Fibroblast of skin of scalp (primary cell): ENCODE measurements at regions not wholly inside any gene's neighbourhood (a gene's known extent, or its start where the extent isn't known, plus 50 kb on each side); places are given as distances from the start of the nearest gene placed in this dataset.

ENCODE experiments used
- DNase-seq: peaks from one replicate; pipeline ENCODE4 v3.0.0-alpha.2; 2013

GRCh38 chr2:107584577-107584976 lies 242.1 kb upstream of the RGPD4 start:
- DNase-seq, result peak; percentile 43

- no peak for DNase-seq
These were observed 240.8 kb upstream of the RGPD4 start for GRCh38 chr2:107585851-107586250.

DNA sequence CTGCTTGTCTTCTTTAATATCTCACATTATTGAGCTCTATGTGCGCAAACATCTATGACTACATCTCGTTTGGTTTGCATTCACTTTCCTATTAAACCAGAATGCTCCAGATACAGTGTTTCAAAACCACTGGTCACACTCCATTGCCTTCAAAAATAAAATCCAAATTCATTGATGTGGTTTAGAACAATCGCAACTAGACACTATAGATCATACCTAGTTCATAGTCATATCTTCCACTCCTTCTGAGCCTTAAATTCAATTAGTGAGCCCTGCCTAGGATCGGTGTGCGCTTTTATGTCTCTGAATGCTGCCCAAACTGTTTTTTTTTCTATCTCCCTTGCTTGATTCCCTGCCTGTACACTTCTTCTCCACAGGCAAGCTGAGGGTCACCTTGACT lies 238.5 kb upstream of the RGPD4 start:
- no peak for DNase-seq

- peak; percentile 42 for DNase-seq
These were observed 237.6 kb upstream of the RGPD4 start for GRCh38 chr2:107589079-107589491.

DNA sequence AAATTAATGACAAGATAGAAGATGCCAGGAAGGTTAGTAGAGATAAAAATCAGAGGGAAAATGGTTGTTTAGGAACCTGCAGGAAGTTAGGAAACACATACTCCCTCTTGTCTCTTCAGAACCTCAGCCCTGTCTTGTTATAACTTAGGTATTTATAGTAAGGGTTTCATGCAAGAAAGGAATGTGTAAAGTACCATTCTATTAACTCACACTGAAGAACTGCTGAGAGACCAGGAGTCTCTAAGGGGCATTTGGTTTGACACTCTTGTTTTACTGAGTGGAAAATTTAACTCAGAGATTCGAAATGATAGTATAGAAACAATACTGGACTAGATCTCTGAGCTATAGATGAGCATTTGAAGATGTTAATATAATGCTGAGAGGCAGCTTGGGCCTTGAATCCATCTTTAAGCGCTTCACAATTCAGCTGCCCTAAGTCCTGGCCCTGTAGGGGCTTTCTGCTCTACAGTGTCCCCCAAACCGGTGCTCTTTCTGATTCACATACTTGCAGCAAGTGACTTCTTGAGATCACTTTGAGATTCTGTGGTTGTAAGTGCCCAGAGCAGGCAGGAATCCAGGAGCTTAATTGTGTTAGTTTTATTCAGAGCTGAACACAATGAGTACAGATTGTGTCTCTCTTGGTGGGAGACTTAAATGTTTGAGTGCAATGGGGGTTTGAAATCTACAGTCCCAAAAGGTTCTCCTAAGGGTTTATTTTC lies 235.0 kb upstream of the RGPD4 start:
- peak; percentile 76 for DNase-seq

GRCh38 chr2:107592280-107592624 lies 234.4 kb upstream of the RGPD4 start:
- peak; percentile 8 for DNase-seq

- no peak for DNase-seq
These were observed 231.4 kb upstream of the RGPD4 start for GRCh38 chr2:107595285-107595684.

DNA sequence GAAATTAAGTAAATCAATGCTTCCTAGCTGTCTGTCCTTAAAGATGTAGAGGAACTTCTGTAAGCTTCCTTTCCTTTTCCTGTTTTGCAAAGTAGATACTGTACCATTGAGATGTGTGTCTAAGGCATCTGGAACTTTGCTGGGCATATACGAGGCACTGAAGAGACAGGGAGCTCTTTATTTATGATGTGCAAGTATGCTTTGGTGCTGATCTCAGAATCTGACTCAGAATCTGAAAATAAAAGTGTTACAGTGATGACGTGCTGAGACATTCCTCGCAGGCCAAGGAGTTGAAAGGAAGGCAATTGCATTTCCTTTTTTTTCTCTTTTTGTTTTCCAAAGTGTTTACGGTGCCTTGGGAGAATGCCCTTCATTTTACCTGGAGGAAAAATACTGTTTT lies 230.9 kb upstream of the RGPD4 start:
- peak; percentile 66 for DNase-seq

DNA sequence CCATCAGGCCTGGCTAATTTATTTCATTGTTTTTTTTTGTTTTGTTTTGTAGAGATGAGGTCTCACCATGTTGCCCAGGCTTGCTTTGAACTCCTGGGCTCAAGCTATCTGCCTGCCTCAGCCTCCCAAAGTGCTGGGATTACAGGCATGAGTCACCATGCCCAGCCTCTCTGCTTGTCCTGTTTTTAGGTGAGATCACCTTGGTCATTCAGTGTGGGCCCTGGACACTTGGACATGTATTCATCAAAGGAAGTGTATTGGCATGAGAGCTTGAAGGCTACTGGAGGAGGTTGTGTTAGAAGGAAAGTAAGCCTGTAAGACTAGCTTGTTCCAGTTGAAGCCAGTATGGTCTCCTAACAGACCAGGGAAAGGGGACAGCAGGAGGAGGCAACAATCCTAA lies 229.2 kb upstream of the RGPD4 start:
- no peak for DNase-seq

DNA sequence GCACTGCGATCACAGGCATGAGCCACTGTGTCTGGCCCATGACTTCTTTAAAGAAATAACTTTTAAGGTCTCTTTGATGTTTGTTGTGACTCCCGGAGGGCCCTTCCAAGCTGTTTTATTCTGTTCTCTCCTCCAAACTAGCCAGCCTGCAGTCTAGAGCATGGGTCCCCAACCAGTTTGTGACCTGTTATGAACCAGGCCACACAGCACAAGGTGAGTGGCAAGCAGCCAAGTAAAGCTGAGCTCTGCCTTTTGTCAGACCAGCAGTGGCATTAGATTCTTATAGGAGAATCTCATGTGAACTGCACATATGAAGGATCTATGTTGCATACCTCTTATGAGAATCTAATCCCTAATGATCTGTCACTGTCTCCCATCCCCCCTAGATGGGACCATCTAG lies 223.9 kb upstream of the RGPD4 start:
- DNase-seq, result no peak

DNA sequence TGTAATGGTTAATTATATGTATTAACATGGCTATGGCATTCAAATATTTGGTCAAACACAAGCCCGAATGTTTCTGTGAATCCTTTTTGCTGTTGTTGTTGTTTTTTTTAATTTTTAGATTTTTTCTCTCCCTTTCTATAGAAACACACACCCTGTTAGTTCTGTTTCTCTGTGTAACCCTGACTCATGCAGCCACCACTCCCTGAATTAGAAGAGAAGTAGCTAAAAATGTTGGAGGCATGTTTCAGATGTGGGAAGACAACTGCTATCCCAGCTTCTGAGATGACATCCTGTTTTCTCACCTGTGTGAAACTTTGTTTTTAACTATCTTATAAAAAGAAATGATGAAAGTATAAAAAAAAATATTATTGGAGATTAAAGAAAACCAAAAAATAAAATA lies 219.6 kb upstream of the RGPD4 start:
- DNase-seq, result no peak

DNA sequence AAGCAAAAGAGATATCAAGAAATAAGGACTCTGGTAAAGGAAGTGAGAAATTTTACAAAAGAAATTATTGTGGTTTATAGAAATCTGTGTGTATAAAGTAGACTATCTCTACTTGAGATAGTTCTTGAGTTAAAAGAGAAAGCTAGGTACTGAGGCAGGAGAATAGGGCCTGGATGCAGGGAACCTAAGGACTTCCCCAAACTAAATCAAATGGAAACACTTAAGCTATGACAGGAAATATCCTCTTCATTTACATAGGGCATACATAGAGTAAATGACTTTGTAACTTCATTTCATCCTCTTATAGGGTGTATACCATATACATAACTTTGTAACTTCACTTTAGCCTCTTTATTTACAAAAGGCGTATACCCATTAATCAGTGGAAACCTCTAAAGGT lies 219.2 kb upstream of the RGPD4 start:
- DNase-seq, result no peak

GRCh38 chr2:107615039-107615438 lies 211.7 kb upstream of the RGPD4 start:
- no peak for DNase-seq

- no peak for DNase-seq
These were observed 207.9 kb upstream of the RGPD4 start for GRCh38 chr2:107618769-107619168.

DNA sequence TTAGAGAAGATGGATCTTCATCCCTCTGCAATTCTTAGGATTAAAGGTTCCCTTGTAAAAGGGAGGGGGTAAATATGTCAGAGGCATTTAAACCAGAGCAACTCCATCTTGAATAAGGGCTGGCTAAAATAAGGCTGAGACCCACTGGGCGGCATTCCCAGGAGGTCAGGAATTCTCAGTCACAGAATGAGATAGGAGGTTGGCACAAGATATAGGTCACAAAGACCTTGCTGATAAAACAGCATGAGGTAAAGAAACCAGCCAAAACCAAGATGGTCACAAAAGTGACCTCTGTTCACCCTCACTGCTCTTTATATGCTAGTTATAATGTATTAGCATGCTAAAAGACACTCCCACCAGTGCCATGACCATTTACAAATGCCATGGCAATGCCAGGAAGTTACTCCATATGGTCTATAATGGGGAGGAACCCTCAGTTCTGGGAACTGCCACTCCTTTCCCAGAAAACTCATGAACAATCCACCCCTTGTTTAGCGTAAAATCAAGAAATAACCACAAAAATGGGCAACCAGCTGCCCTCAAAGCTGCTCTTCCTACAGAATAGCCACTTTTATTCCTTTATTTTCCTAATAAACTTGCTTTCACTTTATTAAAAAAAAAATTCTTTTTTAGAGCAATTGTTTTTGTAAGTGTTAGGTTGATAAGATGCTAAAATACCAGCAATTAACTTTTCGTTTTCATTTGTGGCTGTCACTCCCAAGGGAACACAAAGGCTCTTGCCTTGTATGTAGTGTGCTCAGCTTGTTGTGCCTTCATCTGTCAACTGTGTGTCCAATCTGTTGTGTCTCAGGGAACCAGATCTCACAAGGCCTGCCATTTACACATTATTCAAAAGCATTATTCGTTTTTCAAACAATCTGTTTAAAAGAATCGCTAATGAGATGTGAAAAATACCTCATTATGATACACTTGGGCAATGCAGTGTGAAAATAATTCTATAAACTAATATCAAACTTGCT lies 205.2 kb upstream of the RGPD4 start:
- no peak for DNase-seq

- no peak for DNase-seq
These were observed 203.9 kb upstream of the RGPD4 start for GRCh38 chr2:107622741-107623310.

DNA sequence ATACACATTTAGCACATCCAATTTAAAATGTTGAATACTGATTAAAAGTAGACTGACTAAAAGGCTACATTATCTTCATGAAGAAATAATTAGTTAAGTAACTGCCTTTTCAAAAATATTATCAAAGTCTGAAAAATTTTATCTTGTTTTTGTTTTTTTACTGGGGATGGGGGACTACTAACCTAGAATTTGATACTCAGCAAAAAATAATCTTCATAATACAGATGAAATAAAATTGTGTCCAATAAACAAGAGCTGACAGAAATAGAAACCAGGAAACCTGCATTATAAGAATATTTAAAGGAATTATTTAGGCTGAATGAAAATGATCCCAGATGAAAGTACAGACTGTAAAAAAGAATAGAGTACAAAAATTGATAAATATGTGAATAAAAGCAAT lies 200.7 kb upstream of the RGPD4 start:
- no peak for DNase-seq

DNA sequence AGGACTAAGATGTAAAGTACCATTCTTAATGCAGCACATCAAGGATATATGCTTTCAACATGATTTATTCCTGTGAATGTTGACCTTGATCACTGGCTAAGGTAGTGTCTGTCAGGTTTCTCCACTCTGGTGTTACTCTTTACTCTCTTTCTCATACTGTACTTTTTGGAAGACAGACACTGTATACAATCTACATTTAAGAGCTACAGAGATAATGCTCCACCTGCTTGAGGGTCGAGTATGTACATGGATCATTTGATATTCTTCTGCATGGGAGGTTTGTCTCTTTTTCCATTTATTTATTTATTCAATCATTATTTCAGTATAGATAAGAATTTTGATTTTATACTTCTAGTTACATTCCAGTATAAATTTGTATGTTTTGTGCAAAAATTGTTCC lies 199.5 kb upstream of the RGPD4 start:
- DNase-seq, result no peak

GRCh38 chr2:107627926-107628325 lies 198.8 kb upstream of the RGPD4 start:
- no peak for DNase-seq

GRCh38 chr2:107633580-107634147 lies 193.0 kb upstream of the RGPD4 start:
- DNase-seq, result peak; percentile 94

GRCh38 chr2:107634172-107634571 lies 192.5 kb upstream of the RGPD4 start:
- DNase-seq, result no peak

DNA sequence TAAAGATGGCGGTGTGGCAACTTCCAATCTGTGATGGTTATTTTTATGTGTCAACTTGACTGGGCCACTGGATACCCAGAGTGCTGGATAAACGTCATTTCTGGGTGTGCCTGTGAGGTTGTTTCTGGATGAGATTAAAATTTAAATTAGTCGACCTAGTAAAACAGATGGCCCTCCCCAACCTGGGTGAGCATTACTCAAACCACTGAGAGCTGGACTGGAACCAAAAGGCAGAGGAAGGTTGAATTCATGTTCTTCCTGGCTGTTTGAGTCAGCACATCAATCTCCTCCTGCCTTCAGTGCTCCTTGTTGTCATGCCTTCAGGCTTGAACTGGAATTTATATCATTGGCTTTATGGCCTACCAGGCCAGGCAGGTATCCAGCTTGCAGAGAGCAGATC lies 190.8 kb upstream of the RGPD4 start:
- peak; percentile 53 for DNase-seq

DNA sequence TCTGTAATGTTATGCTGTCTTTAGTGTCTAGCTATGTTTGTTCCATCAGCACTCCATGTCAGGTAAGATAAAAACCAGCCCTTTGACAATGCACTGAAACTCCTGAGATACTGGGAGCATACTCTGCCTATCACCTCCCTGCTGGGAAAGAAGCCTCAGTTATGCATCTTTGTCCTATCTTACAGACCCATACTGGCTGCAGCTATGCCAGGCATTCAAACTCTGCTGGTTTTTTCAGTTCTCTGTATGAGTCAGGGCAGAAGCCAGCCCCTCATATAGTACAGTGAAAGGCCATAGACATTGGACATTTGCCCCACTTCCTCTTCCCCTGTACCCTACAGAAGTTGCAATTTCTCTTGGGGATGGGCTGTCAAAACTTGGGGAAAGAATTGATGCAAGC lies 181.1 kb upstream of the RGPD4 start:
- peak; percentile 46 for DNase-seq
